Activated effector memory CD4-positive, alpha-beta T cell treated with anti-CD3 and anti-CD28 coated beads, Interleukin-2, amount 50 U/mL, for 16 hours (primary cell): ENCODE measurements at regions not wholly inside any gene's neighbourhood (a gene's known extent, or its start where the extent isn't known, plus 50 kb on each side); places are given as distances from the start of the nearest gene placed in this dataset.
"Not testable (repeated sequence)": the region's sequence is repeated elsewhere in the genome, so short reads cannot be mapped to it uniquely, and the experiment has no call there.

ENCODE experiments used
- DNase-seq: peaks from one replicate; pipeline ENCODE4 v3.0.0-alpha.2; 2020

- no peak for DNase-seq
Measured at GRCh38 chr4:128444544-128445302, 157.1 kb upstream of the PGRMC2 start.

DNA sequence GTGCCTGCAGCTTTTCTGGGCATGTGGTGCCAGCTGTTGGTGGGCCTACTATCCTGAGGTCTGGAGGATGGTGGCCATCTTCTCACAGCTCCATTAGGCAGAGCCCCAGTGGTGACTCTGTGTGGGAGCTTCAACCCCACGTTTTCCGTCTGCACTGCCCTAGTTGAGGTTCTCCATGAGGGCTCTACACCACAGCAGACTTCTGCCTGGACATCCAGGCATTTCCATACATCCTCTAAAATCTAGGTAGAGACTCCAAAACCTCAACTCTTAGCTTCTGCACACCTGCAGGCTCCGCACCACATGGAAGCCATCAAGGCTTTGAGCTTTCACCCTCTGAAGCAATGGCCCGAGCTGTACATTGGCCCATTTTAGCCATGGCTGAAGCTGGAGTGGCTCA, 153.3 kb upstream of the PGRMC2 start:
- no peak for DNase-seq

DNA sequence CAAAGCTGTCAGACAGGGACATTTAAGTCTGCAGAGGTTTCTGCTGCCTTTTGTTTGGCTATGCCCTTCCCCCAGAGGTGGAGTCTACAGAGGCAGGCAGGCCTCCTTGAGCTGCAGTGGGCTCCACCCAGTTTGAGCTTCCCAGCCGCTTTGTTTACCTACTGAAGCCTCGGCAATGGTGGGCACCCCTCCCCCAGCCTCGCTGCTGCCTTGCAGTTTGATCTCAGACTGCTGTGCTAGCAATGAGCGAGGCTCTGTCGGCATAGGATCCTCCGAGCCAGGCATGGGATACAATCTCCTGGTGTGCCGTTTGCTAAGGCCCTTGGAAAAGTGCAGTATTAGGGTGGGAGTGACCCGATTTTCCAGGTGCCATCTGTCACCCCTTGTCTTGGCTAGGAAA, 149.4 kb upstream of the PGRMC2 start:
- not testable (repeated sequence) for DNase-seq

DNA sequence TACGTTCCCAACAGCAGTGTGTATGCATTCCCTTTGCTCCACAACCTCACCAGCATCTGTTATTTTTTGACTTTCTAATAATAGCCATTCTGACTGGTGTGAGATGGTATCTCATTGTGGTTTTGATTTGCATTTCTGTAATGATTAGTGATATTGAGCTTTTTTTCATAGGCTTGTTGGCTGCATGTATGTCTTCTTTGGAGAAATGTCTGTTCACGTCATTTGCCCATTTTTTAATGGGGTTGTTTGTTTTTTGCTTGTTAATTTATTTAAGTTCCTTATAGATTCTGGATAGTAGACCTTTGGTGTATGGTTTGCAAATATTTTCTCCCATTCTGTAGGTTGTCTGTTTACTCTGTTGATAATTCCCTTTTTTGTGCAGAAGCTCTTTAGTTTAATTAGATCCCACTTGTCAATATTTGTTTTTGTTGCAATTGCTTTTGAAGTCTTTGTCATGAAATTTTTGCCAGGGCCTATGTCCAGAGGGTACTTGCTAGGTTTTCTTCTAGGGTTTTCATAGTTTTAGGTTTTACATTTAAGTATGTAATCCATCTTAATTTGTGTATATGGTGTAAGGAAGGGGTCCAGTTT, 141.5 kb upstream of the PGRMC2 start:
- DNase-seq = not testable (repeated sequence)

DNA sequence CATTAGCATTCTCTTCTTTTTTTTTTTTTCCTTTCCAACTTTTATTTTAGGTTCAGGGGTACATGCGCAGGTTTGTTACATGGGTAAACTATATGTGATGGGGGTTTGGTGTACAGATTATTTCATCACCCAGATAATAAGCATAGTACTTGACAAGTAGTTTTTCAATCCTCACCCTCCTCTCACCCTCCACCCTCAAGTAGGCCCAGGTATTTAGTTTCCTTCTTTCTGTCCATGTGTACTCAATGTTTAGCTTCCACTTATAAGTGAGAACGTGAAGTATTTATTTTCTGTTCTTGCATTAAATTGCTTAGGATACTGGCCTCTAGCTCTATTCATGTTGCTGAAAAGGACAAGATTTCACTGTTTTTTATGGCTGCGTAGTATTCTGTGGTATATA, 140.8 kb upstream of the PGRMC2 start:
- no peak for DNase-seq

- no peak for DNase-seq
Measured at GRCh38 chr4:128427832-128428366, 140.3 kb upstream of the PGRMC2 start.

GRCh38 chr4:128424527-128425497, 137.2 kb upstream of the PGRMC2 start:
- no peak for DNase-seq

DNA sequence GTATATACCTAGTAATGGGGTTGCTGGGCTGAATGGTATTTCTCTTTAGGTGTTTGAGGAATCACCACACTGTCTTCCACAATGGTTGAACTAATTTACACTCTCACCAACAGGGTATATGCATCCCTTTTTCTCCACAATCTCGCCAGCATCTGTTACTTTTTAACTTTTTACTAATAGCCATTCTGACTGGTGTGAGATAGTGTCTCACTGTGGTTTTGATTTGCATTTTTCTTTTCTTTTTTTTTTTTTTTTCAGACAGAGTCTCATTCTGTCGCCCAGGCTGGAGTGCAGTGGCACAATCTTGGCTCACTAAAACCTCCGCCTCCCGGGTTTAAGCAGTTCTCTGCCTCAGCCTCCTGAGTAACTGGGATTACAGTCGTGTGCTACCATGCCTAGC, 134.7 kb upstream of the PGRMC2 start:
- not testable (repeated sequence) for DNase-seq

GRCh38 chr4:128416921-128417320, 129.3 kb upstream of the PGRMC2 start:
- no peak for DNase-seq

DNA sequence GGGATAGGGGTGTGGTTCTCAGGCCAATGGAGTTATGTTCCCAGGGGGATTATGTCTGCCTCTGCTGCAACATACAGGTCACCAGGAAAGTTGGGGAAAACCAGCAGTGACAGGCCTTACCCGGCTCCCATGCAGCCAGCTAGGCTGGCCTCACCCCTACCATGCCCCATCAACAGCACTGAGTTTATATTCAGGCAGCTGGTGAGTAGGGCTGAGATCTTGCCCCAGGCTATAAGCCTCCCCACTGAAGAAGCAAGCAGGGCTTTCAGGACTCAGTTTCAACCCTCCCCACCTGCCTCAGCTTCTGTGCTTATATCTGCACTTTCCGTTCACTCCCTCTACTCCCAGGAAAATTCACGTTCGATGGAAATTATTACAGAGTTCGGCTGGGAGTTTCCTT, 122.4 kb upstream of the PGRMC2 start:
- no peak for DNase-seq

GRCh38 chr4:128403586-128403985, 116.0 kb upstream of the PGRMC2 start:
- DNase-seq = no peak

DNA sequence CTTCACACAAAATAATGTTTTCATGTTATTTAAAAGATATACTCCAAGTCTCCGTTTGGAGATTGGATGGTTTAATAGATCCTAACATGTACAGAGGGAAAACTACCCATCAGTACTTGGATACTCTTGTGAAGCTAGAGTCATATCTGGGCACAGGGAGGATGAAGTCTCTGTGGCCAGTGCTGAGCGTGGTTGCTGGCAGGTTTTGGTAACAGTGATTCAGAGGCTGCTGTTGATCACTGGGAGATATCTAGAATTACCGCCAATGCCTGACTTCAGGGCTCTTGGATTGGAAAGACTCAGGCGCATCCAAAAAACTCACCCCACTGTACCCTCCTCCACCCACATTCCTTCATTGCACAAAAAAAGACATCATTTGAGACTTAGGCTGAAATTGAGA, 107.2 kb upstream of the PGRMC2 start:
- DNase-seq = no peak

DNA sequence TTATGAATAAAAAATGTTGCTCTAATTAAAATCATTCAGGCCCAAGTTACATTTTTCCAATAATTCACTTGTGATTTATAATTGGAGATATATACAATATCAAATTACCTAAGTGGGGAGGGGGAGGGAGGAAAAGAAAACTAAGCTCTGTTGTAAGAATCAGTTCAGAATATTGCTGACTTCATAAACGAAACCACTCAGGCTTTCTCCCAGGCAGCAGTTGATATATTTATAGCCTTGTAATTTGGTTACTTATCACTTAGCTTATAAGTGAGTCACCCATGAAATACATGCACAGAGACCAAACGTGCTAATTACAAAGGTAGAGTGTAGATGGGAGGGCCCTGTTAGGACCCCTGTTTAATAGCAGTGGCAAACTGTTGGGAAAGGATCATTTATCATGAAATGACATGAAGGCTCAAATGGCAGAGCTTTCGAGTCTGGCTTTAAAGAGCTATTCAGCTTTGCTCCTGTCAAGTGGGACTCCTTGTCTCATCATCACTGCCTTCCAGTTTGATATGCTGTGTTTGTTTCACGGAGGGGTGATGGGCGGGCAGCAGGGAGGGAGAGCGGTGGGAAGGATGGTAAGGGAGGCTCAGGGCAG, 105.6 kb upstream of the PGRMC2 start:
- no peak for DNase-seq

DNA sequence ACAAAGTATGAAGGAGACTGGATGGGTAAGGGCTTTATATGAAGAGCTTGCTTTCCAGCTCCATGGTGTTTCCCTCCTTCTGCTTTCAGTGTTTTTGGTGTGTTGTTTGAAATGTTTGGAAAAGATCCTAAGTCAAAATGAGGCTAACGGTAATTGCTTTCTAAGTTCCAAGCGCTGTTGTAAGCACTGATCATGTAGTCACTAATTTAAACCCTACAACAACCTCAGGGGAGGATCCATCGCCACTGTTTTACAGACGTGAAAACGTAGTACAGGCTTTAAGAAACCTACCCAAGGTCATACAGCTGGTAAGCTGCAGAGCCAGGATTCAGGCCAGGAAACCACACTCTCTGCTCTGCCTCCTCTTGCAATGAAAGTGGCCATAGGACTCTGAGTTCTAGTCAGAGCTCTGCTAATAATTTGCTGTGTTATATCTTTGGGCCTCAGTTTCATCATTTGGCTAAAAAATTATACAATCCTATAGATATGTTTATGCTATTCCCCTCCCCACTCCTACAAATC, 102.9 kb upstream of the PGRMC2 start:
- DNase-seq = no peak

DNA sequence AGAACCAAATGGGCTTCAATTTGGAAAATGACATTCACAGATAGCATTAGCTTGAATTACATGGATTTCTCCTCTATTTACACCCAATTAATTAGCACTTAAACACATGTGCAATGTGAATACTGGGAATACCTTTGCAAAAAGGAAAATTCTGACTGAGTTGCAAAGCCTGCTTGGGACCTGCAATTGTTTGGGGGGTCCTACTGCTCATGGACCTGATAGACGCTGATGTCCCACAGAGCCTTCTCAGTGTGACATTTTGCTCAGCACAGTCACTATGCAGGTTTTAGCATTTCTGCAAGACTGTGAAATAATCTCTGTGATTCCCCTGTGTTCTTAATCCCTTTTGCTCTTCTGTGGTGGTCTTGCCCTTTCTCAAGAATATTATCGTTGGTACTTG, 101.2 kb upstream of the PGRMC2 start:
- no peak for DNase-seq

- no peak for DNase-seq
Measured at GRCh38 chr4:128388352-128388630, 100.7 kb upstream of the PGRMC2 start.

DNA sequence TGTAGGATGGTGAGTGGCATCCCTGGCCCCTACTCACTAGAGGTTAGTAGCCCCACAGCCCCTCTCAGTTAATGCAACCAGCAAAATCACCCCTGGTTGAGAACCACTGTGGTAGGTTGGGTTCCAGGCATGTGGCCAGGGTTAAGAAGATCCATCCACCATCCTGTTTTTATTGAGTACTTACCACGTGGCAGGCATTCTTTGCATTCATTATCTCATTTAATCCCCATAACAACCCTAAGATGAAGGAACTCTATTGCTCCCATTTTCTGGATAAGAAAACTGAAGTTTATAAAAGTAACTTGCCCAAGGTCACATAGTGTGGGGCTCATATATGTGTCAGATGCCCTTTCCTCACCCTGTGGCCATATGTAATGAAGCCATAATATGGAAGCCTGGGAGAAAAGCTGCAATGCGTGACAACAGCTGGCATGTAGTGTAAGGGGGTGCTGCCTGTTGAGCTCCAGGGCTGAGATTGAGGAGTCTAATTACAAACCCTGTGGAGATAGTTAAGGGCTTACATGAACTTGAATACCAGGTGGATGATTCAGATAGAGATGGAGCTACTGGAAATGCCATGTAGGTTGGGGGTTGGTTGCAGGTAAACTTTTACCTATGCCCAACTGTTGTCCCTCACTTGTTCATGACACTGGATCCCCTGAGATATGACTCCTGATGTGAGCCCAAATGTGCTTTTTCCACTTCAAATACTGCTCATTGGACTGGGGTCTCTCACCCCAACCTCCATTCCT, 100.2 kb upstream of the PGRMC2 start:
- DNase-seq = no peak

- DNase-seq = no peak
Measured at GRCh38 chr4:128386761-128387599, 99.4 kb upstream of the PGRMC2 start.

- no peak for DNase-seq
Measured at GRCh38 chr4:128385683-128386304, 98.2 kb upstream of the PGRMC2 start.

DNA sequence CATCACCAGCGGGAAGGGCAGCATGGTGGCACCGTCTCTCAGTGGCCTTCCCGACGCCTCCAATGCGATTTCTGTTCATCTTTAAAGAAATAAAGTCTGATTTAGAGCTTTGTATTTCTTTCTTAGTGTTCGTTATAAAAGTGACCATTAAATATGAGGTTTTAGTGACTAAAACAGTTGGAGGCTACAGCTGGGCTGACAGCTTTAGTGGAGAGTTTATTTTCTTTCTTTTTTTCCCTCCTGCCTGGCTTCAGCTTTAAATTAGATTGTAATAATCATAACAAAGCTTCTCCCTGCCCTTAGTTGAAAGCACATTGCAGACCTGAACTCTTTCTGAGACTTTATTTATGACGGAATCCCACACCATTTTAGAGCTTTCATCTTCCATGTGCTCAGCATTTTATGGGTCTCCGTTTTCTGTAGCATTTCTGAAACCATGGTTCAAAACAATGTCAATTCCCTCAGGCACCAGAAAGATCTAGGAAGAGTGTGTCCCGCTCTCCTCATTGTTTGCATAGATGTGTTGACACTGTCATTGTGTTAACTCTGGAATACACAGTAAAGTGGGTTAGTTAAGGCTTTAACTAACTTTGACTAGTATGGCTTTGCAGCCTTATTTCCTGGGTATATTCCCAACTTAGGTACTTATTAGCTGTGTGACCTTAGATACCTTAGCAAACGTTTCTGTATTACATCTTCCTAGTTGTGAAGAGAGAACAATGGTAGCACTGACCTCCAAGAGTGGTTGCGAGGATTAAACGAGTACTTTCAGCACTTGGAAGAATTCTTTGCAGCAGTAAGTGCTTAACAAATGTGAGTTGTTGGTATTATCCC, 97.4 kb upstream of the PGRMC2 start:
- no peak for DNase-seq
